ENCODE measurements at regions not wholly inside any gene's neighbourhood (a gene's known extent, or its start where the extent isn't known, plus 50 kb on each side); places are given as distances from the start of the nearest gene placed in this dataset.

DNA sequence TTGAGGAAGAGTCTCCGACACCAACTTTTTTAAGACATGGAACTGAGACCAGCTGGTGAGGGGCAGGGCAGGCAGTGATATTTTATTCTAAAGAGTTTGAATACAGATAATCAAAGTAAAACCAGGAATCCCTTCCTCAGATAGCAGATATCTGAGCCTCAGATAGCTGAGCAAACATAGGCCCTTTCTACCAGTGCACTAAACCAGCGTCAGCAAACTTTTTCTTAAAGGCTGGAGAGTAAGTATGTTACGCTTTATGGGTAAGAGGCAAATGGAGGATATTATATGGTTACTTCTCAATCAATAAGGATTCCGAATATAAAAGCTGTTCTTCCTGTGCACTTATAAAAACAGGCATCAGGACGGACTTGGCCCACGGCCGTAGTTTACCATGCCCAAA is 73.9 kb downstream of the WNT5A start:
- no CpG with 5 or more reads among the region's 7 CpGs for WGBS, 2 donors (ENCODE audit: extremely low coverage in 2 of 2, insufficient read length in 2 of 2, insufficient replicate concordance in 1 of 2)
- Histone ChIP-seq H3K9me3 (replicated peaks in 1 of 2; ENCODE audit: control insufficient read depth in 2 of 2, insufficient read depth in 1 of 2, low read depth in 1 of 2, low read length in 2 of 2) (no peaks in the 10 kb centered on the region), H3K9ac (ENCODE audit: low read depth, low read length, poor library complexity) (no peak overlapping the region), H3K36me3 (replicated peaks in 1 of 2; ENCODE audit: control insufficient read depth in 2 of 2, insufficient read depth in 2 of 2, low read length in 2 of 2) (no peaks in the 10 kb centered on the region), H2BK120ac (ENCODE audit: low read depth, low read length) (no peak overlapping the region), H2BK12ac (ENCODE audit: low read length) (no peak overlapping the region), H2AFZ (ENCODE audit: low read length) (no peak overlapping the region), H3K4me3 (ENCODE audit: low read length in 2 of 2) (no peak overlapping the region), H3K23ac (ENCODE audit: low read depth, low read length, poor library complexity) (no peak overlapping the region), H2BK15ac (ENCODE audit: low read length) (no peak overlapping the region), H3K18ac (ENCODE audit: low read length) (no peak overlapping the region), H3K4ac (ENCODE audit: low read length) (no peak overlapping the region), H2BK5ac (ENCODE audit: low read length) (no peak overlapping the region), H3K4me2 (ENCODE audit: insufficient read depth, low read length, poor library complexity, severe bottlenecking) (no peak overlapping the region), H4K91ac (ENCODE audit: low read depth, low read length, poor library complexity) (no peak overlapping the region), H3K27me3 (ENCODE audit: control insufficient read depth in 3 of 3, insufficient read depth in 3 of 3, low read depth in 1 of 3, low read length in 3 of 3) (no peaks in the 10 kb centered on the region), H3K27ac (replicated peaks; ENCODE audit: low read length) (no peak overlapping the region), H3K79me1 (ENCODE audit: low read depth, low read length) (no peaks in the 10 kb centered on the region), H4K8ac (ENCODE audit: low read depth, low read length) (no peak overlapping the region), H3K4me1 (ENCODE audit: control insufficient read depth in 2 of 2, insufficient read depth in 1 of 2, low read depth in 1 of 2, low read length in 2 of 2) (peaks cover 0 to 3% of the 10 kb centered on the region in 2 donors), H2AK5ac (ENCODE audit: low read depth, low read length) (no peak overlapping the region), H3K14ac (ENCODE audit: low read length) (no peak overlapping the region)
- DNase-seq (ENCODE audit: low spot score) = no peak

DNA sequence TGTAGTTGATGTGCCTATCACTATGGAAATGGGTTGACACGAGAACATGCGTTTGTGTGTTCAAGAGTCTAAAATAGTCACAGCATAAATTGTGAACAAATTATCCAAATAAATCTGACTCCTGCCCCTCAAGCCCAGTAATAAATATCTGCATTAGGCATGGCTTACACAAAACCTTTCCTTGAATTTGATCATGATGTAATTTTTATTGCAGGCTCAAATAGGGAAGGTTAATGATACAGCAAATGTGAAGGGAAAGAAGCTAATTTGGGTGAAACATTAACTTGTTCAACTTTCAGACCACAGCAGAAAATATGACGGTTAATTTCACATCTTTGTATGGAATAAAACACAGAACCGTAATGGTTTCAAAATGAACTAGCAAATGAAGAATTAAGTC is 74.6 kb downstream of the WNT5A start:
- no CpG with 5 or more reads among the region's 4 CpGs for WGBS, 2 donors (ENCODE audit: extremely low coverage in 2 of 2, insufficient read length in 2 of 2, insufficient replicate concordance in 1 of 2)

GRCh38 chr3:55409806-55410205 is 77.3 kb downstream of the WNT5A start:
- H3K23ac ChIP-seq (ENCODE audit: low read depth, low read length, poor library complexity) = no peak overlapping the region
- H3K4me1 ChIP-seq (ENCODE audit: control insufficient read depth in 2 of 2, insufficient read depth in 1 of 2, low read depth in 1 of 2, low read length in 2 of 2) = no peaks in the 10 kb centered on the region
- no peak overlapping the region for H2BK15ac ChIP-seq (ENCODE audit: low read length)
- DNase-seq (ENCODE audit: low spot score) = no peak
- H3K27ac ChIP-seq (replicated peaks; ENCODE audit: low read length) = no peak overlapping the region
- no peak overlapping the region for H2BK5ac ChIP-seq (ENCODE audit: low read length)
- peaks cover 0 to 2% of the 10 kb centered on the region in 2 donors for H3K9me3 ChIP-seq (replicated peaks in 1 of 2; ENCODE audit: control insufficient read depth in 2 of 2, insufficient read depth in 1 of 2, low read depth in 1 of 2, low read length in 2 of 2)
- H3K4me3 ChIP-seq (ENCODE audit: low read length in 2 of 2) = no peak overlapping the region
- no peak overlapping the region for H2BK12ac ChIP-seq (ENCODE audit: low read length)
- H2AFZ ChIP-seq (ENCODE audit: low read length) = no peak overlapping the region
- H3K14ac ChIP-seq (ENCODE audit: low read length) = no peak overlapping the region
- no peaks in the 10 kb centered on the region for H3K27me3 ChIP-seq (ENCODE audit: control insufficient read depth in 3 of 3, insufficient read depth in 3 of 3, low read depth in 1 of 3, low read length in 3 of 3)
- no CpG with 5 or more reads among the region's 2 CpGs for WGBS, 2 donors (ENCODE audit: extremely low coverage in 2 of 2, insufficient read length in 2 of 2, insufficient replicate concordance in 1 of 2)
- H3K18ac ChIP-seq (ENCODE audit: low read length) = no peak overlapping the region
- H3K79me1 ChIP-seq (ENCODE audit: low read depth, low read length) = no peaks in the 10 kb centered on the region
- H2AK5ac ChIP-seq (ENCODE audit: low read depth, low read length) = no peak overlapping the region
- no peak overlapping the region for H3K4me2 ChIP-seq (ENCODE audit: insufficient read depth, low read length, poor library complexity, severe bottlenecking)
- H3K9ac ChIP-seq (ENCODE audit: low read depth, low read length, poor library complexity) = no peak overlapping the region
- no peaks in the 10 kb centered on the region for H3K36me3 ChIP-seq (replicated peaks in 1 of 2; ENCODE audit: control insufficient read depth in 2 of 2, insufficient read depth in 2 of 2, low read length in 2 of 2)
- no peak overlapping the region for H2BK120ac ChIP-seq (ENCODE audit: low read depth, low read length)
- no peak overlapping the region for H3K4ac ChIP-seq (ENCODE audit: low read length)
- no peak overlapping the region for H4K8ac ChIP-seq (ENCODE audit: low read depth, low read length)
- H4K91ac ChIP-seq (ENCODE audit: low read depth, low read length, poor library complexity) = no peak overlapping the region

More for the DNA sequence above, 74.6 kb downstream of the WNT5A start:
- H3K4me2 ChIP-seq (ENCODE audit: insufficient read depth, low read length, poor library complexity, severe bottlenecking) = no peak overlapping the region
- no peak overlapping the region for H2BK12ac ChIP-seq (ENCODE audit: low read length)
- H3K27ac ChIP-seq (replicated peaks; ENCODE audit: low read length) = no peak overlapping the region
- H2BK5ac ChIP-seq (ENCODE audit: low read length) = no peak overlapping the region
- no peak overlapping the region for H3K14ac ChIP-seq (ENCODE audit: low read length)
- H3K18ac ChIP-seq (ENCODE audit: low read length) = no peak overlapping the region
- H2BK120ac ChIP-seq (ENCODE audit: low read depth, low read length) = no peak overlapping the region
- H3K23ac ChIP-seq (ENCODE audit: low read depth, low read length, poor library complexity) = no peak overlapping the region
- no peak overlapping the region for H2BK15ac ChIP-seq (ENCODE audit: low read length)
- H3K4me3 ChIP-seq (ENCODE audit: low read length in 2 of 2) = no peak overlapping the region
- H3K4me1 ChIP-seq (ENCODE audit: control insufficient read depth in 2 of 2, insufficient read depth in 1 of 2, low read depth in 1 of 2, low read length in 2 of 2) = peaks cover 0 to 3% of the 10 kb centered on the region in 2 donors
- no peak overlapping the region for H2AFZ ChIP-seq (ENCODE audit: low read length)
- no peak overlapping the region for H3K9ac ChIP-seq (ENCODE audit: low read depth, low read length, poor library complexity)
- no peak for DNase-seq (ENCODE audit: low spot score)
- no peaks in the 10 kb centered on the region for H3K79me1 ChIP-seq (ENCODE audit: low read depth, low read length)
- H3K27me3 ChIP-seq (ENCODE audit: control insufficient read depth in 3 of 3, insufficient read depth in 3 of 3, low read depth in 1 of 3, low read length in 3 of 3) = no peaks in the 10 kb centered on the region
- no peaks in the 10 kb centered on the region for H3K36me3 ChIP-seq (replicated peaks in 1 of 2; ENCODE audit: control insufficient read depth in 2 of 2, insufficient read depth in 2 of 2, low read length in 2 of 2)
- no peak overlapping the region for H4K91ac ChIP-seq (ENCODE audit: low read depth, low read length, poor library complexity)
- H2AK5ac ChIP-seq (ENCODE audit: low read depth, low read length) = no peak overlapping the region
- no peaks in the 10 kb centered on the region for H3K9me3 ChIP-seq (replicated peaks in 1 of 2; ENCODE audit: control insufficient read depth in 2 of 2, insufficient read depth in 1 of 2, low read depth in 1 of 2, low read length in 2 of 2)
- no peak overlapping the region for H4K8ac ChIP-seq (ENCODE audit: low read depth, low read length)
- H3K4ac ChIP-seq (ENCODE audit: low read length) = no peak overlapping the region

GRCh38 chr3:55408193-55408826 is 78.8 kb downstream of the WNT5A start:
- H3K9ac ChIP-seq (ENCODE audit: low read depth, low read length, poor library complexity) = no peak overlapping the region
- H4K8ac ChIP-seq (ENCODE audit: low read depth, low read length) = no peak overlapping the region
- no peak for DNase-seq (ENCODE audit: low spot score)
- H2AK5ac ChIP-seq (ENCODE audit: low read depth, low read length) = no peak overlapping the region
- peaks cover 0 to 2% of the 10 kb centered on the region in 2 donors for H3K9me3 ChIP-seq (replicated peaks in 1 of 2; ENCODE audit: control insufficient read depth in 2 of 2, insufficient read depth in 1 of 2, low read depth in 1 of 2, low read length in 2 of 2)
- no peak overlapping the region for H2BK120ac ChIP-seq (ENCODE audit: low read depth, low read length)
- no peak overlapping the region for H3K23ac ChIP-seq (ENCODE audit: low read depth, low read length, poor library complexity)
- H3K36me3 ChIP-seq (replicated peaks in 1 of 2; ENCODE audit: control insufficient read depth in 2 of 2, insufficient read depth in 2 of 2, low read length in 2 of 2) = no peaks in the 10 kb centered on the region
- no peak overlapping the region for H4K91ac ChIP-seq (ENCODE audit: low read depth, low read length, poor library complexity)
- H2BK15ac ChIP-seq (ENCODE audit: low read length) = no peak overlapping the region
- H3K27ac ChIP-seq (replicated peaks; ENCODE audit: low read length) = no peak overlapping the region
- H3K27me3 ChIP-seq (ENCODE audit: control insufficient read depth in 3 of 3, insufficient read depth in 3 of 3, low read depth in 1 of 3, low read length in 3 of 3) = no peaks in the 10 kb centered on the region
- H2AFZ ChIP-seq (ENCODE audit: low read length) = no peak overlapping the region
- H2BK5ac ChIP-seq (ENCODE audit: low read length) = no peak overlapping the region
- no peak overlapping the region for H3K4ac ChIP-seq (ENCODE audit: low read length)
- WGBS, 2 donors (ENCODE audit: extremely low coverage in 2 of 2, insufficient read length in 2 of 2, insufficient replicate concordance in 1 of 2) = no CpG with 5 or more reads among the region's 3 CpGs
- H3K18ac ChIP-seq (ENCODE audit: low read length) = no peak overlapping the region
- H3K14ac ChIP-seq (ENCODE audit: low read length) = no peak overlapping the region
- H3K4me2 ChIP-seq (ENCODE audit: insufficient read depth, low read length, poor library complexity, severe bottlenecking) = no peak overlapping the region
- H3K79me1 ChIP-seq (ENCODE audit: low read depth, low read length) = no peaks in the 10 kb centered on the region
- no peak overlapping the region for H2BK12ac ChIP-seq (ENCODE audit: low read length)
- no peaks in the 10 kb centered on the region for H3K4me1 ChIP-seq (ENCODE audit: control insufficient read depth in 2 of 2, insufficient read depth in 1 of 2, low read depth in 1 of 2, low read length in 2 of 2)
- no peak overlapping the region for H3K4me3 ChIP-seq (ENCODE audit: low read length in 2 of 2)

Measured in neuronal stem cell (in vitro differentiated cells).